ENCODE measurements at regions not wholly inside any gene's neighbourhood (a gene's known extent, or its start where the extent isn't known, plus 50 kb on each side); places are given as distances from the start of the nearest gene placed in this dataset.

DNA sequence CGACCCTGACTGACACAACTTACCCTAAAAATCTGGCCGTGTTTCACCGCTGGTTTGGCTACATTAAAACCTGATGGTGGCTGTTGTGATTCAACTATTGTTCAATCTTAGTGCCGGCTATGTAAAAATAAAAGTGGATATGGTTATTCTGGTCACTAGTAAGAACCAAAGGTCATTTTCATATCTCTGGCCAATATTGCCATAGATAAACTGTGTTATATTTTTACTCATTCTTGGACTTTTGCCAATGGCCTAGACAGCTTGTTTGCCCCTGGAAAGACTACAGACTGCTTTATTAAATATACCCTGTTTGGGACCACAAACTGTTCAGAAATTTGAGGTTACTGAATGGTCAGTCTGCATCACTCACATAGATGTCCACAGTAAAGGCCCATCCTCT lies 258.5 kb upstream of the KLHL1 start:
- no peak for DNase-seq

DNA sequence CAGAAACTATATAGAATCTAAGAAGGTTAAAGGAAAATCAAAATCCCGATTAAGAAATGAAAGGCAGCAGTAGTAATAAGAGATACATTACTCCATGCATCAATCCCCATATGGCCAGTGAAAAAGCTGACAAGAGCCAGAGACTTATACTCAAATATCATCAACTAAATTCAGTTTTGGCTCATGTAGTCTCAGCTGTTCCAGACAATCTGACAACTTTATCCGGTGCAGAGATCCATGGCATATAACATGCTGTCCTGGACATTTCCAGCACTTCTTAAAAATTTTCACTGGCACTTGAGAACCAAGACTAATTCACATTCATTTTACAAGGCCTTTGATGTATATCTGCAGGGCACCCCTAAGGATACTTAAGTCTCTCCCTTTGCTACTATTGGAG lies 255.7 kb upstream of the KLHL1 start:
- DNase-seq: peak; percentile 89

DNA sequence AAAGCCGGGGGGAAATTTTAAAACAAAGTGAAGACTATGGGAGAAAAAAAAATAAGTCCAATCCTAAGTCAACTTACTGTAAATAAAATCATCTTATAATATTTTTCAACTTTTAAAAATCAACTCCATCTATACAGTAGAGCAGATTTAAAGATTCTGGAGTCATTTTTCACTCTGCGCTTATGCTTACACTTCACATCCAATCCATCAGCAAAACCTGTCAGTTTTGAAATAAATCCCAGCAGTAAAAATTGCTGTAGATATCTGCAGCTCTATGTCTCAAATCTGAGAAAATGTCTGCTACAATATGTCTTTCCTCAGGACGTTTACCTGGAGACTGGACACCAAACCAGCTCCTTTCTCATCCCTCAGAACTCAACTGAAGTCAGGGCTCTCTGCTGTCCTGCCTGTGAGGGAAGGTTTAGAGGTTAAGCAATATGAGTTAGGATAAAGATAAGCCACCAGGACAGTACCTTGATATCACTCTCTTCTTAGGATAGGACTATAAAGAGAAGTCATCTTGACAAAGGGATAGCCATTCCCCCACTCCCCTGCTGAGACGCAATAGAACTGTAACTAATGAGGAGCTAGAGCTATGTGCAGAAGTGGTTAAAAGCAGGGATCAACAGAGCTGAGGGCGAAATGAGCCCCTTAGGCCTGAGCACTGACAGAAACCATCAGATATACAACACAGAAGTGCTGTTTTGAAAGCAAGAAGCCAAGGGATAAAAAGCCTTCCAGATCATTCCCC lies 254.7 kb upstream of the KLHL1 start:
- no peak for DNase-seq

DNA sequence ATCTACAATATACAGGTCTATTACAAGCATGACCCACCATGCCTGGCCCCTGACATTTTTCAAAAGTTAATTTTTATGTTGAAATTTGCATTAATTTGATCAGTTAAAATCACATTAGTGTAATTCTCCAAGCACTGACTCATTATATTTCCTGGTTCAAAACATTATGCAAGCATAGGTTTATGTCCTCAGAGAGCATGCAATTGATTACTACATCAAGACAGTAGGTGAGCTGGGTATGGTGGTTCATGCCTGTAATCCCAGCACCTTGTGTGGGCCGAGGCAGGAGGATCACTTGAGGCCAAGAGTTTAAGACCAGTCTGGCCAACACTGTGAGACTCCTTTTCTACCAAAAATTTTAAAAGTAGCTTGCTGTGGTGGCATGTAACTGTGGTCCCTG lies 248.8 kb upstream of the KLHL1 start:
- DNase-seq: no peak

DNA sequence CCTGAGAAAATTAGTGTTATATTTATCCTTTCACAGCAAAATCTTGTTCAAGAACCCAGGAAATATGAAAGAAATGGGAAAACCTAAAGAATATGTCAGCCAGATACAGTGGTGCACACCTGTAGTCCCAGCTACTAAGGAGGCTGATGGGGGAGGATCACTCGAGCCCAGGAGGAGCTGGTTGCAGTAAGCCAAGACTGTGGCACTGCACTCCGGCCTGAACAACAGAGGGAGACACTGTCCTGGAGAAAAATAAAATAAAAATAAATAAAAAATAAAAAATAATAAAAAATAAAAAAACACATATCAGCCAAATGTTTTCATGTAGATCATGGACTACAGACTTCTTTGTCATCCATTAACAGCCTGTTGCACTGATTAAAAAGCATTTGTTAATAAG lies 244.8 kb upstream of the KLHL1 start:
- DNase-seq: no peak

DNA sequence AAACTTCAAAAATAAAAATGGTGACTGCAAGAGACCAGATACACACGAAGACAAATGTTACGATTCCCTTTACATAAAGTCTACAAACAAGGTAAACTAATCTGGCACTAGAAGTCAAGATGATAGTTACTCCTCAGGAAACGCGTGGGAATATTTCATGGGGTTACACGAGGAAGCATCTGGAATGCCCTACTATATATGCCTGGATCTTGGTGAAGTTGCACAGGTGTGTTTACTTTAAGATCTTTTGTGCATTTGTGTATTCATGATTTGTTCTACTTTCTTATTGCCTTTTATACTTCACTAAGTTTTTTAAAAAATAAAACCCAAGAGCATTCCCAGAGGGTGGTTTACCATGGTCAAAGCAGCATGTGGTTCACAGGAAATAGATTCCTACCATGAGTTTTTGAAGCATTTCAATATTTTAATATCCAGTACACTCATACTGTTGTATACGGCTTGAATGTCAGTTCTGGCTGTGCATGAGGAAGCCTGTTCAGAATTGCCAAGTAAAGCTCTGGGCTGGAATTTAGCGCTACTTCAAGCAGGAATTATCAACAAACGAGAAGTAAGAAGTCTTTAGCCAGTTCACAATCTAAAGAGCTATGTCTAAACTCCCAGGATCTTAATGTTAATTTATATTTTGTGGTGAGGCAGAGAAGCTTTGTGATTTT lies 239.8 kb upstream of the KLHL1 start:
- peak; percentile 5 for DNase-seq

DNA sequence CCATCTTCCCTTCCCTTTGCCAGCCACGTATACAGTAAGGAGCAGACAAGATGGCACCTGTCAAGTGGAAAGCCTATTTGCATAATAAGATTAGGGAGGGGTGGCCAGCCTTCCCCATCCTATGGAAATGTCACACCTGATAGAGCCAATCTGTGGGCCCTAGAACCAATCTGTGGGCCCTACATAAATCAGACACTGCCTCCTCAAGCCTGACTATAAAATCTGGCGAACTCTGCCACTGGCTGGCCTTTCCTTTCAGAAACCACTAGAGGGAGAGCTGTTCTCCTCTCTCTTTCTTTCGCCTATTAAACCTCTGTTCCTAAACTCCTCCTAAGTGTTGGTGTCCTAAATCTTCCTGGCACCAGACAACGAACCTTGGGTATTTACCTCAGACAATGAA lies 231.5 kb upstream of the KLHL1 start:
- no peak for DNase-seq

DNA sequence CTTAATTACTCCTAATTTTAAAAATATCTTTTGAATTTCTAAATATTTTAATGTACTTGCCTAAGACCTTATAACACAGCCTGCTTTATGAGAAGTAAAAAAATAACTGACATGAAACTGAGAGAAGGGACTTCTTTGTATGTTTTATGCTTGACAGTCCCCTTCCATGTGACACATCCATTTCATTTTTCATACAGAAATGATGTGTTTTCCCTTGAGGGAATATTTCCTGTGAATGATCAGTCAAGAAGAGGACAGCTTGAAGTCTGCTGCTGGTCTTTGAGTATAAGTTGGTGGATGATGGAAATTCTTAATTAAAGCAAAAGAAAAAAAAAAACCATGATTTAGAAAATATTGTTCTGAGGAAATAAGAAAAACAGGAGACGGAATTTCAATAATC lies 230.4 kb upstream of the KLHL1 start:
- DNase-seq: no peak

DNA sequence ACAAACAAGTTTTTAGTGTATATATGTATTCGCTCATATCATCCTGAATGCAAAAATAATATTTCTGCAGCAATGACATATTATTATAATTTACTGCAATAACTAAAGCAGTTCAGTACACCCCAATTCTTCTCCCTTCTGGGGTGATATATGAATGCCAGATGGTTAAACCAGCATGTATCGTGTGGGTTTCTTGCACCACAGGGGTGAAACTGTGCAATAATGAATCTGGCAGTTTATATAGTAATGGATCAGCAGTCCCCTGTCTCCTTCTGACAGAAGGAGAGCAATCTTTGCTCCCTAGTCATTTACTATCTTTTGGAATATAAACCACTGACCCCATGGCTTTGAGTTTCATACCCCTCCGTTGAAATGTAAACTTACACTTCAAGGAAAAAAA lies 228.6 kb upstream of the KLHL1 start:
- DNase-seq: no peak

DNA sequence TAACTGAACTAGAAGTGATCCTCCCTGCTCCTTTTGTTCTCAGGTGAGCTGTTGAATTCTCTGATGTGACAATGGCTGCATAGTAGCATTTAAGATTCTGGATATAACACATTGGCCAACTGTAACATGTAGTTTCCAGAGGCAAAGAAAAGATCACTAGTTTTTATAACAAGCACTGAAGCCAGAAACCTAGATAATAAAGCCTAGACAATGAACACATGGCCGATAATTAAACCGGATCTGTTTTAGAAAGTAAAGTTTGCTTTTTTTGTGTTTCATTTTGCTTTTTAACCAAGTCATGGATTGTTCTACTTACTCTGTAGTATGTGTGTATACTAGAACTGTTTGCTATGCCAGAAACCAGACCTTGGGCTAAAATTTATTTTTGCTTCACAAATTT lies 225.5 kb upstream of the KLHL1 start:
- DNase-seq: no peak

DNA sequence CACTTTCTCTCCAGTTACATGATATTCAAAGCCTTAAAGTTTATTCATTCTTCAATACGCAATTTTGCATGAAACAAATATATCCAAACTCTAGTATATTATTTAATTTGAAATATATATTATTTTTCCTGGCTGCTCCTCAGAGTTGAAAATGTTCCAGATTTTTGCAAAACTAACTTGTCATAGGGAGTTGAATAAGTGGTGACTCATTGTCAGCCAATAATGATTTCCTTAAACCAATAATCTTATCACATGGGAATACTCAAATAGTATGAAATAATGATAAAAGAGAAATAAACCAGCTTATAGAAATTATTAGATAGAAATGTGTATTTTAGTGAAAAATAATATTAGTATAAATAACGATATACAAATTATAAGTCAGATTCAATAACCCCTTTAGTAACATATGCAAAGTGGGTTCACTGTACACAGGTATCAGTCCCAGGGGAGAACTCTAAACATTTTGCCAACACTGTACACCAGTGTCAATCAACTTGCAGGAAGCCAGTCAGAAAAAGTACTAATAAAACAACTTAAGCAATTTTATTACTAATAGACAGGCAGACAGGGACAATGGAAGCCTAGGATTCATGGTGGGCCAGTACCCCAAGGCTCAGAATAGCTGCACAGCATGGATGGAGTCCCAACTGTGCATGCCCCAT lies 222.6 kb upstream of the KLHL1 start:
- DNase-seq: no peak

DNA sequence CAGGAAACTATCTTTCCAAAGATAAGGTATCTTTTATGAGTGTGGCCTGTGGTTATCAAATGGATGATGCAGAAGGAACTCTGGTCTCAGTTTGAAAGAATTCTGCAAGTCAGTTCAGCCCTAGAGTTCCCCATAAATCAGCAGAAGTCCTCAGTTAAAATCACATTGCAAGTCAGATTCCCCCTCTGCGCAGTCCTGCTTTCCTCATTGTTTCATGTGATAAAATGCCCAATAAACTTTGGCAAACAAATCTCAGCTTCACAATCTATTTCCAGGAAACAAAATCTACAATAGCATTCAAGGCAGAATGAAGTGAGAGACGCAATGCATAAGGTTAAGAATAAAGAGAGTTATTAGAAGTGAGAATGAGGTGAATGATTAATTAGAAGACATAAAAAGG lies 216.3 kb upstream of the KLHL1 start:
- no peak for DNase-seq

DNA sequence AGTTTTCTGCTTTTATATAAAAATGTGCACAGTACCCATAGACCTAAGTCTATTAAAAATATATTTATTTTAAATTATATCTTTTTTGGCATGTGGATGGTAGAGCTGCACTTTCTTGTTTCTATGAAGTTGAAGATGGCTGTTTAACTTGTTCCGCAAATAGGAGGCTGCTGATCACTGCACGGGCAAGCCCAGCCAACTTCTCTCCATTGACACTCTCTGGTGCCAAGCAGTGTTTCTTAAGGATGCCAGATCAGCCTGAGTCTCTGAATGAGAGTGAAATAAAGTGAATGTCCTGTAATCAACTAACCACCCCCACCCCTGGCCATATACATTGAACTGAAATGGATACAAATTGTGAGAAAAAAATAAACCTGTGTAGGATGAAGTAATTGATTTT lies 202.9 kb upstream of the KLHL1 start:
- no peak for DNase-seq

DNA sequence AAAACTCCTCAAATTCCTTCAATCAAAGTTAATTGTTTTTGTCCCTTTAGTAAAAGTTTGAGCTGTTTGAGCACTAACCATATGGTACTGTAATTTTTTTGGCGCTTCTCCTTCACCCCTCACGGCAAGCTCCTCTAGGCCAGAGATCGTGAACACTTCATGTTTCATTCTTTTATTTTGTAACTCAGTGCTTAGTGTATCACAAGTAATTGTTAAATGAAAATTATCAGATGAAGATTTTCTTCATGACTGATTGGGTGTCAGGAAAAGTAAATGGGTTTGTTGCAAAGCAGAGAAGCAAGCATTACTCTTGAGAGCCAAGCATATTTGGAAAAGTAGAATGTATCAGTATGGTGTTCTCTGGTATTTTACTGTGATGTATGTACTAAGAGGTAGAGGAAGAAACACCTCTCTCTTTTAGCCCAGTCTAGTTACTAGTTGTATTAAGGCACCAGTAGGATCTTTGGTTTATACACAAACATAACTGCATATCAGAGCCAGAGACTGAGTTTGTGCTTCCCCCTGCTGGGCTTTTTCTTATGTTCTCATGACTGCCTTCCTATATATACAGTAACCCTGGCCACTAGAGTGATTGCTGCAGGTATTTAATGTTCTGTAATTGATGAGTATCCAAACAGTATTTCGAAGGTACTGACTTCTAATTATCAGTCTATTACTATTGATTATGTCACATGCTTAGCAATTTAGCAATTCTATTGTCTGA lies 202.3 kb upstream of the KLHL1 start:
- DNase-seq: peak; percentile 58

DNA sequence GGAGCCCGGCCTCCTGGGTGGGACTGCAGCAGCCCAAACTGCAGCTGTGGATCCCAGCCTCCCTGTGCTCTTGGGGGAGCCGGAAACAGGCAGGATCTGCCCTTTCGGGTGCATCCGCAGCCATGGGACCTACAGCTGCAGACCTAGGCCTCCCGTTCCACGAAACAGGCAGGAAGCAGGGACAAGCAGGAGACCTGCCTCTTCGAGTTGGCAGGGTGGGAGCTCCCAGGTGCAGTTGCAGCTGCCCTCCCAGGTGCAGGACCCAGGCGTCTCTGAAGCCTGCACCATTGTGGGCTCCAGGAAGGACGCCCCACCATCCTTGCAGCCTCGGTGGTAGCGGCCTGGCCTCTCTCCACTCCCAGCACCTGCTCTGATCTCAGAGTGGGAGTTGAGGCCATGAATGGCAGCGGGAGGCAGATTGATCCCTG lies 189.0 kb upstream of the KLHL1 start:
- no peak for DNase-seq

DNA sequence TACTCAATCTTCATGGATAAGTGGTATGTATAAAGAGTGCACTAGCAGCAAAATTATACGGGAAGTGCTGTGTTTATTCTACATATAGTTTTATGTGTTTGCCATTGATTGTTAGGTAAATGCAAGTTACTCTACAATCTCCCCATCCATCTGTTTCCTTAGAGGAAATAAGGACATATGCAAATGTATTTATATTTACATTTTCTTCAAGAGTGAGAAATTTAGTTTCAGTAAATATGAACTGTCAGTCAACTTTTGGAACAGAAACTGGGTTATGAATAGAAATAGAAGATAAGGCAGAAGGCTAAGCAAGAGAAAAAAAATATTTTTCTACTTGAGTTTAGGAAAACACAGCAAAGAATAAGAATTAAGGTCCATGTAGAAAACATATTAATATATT lies 176.1 kb upstream of the KLHL1 start:
- DNase-seq: no peak

DNA sequence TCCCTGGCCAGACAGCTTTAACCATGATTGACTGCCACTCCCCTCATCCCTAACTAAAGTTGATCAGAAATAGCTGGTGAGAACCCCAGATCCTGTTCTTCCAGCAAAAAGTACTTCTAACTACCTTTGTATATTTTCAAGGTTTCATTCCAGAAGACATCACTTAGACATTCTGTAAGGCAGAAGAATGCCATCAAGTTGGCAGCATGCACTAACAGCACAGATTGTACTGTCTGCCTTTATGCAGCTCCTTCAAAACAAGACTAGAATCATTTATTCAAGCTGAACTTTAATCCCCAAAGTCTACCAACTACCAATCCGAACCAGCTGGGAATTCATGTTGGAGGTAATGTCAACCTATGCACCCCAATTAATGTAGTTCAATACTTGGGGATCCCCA lies 167.6 kb upstream of the KLHL1 start:
- no peak for DNase-seq

DNA sequence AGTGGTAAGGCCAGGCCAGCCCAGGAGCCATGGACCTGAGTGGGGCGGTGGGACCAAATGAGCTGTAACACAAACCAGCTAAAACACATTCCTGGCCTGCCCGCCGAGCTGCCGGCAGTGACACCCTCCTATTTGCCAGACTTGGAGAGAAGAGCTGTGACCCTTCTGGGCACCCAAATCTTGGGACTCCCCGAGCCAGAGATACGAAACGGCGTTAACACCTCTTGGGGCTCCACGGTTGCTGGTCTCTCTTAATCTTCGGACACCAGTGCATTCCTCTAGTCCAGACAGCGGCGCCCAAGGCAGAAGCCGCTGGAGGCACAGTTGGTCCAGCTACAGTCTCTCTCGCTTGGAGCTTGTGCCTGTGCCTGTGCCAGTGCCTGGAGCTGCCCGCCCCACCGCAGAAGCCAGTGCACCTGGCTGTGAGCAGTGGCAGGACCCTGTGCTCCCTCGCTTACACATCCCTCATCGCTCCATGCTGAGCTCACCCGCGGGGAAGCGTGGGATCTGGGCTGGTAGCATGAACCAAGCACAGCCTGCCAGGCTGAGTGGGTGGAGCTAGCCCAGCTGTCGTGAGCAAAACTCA lies 147.2 kb upstream of the KLHL1 start:
- peak; percentile 16 for DNase-seq

DNA sequence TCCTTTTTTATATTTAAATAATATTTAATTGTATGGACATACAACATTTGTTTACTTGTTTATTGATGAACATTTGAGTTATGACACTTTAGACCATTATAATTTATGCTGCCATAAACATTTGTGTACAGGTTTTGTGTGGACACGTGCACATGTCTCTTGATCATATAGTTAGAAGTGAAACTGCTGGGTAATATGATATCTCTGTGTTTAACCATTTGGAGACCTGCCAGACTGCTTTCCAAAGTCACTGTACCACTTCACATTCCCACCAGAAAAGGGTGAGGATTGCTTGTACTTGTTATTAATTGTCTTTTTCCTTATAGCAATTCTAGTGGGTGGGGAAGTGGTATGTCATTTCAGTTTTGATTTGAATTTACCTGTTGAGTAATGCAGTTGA lies 145.6 kb upstream of the KLHL1 start:
- DNase-seq: peak; percentile 53

DNA sequence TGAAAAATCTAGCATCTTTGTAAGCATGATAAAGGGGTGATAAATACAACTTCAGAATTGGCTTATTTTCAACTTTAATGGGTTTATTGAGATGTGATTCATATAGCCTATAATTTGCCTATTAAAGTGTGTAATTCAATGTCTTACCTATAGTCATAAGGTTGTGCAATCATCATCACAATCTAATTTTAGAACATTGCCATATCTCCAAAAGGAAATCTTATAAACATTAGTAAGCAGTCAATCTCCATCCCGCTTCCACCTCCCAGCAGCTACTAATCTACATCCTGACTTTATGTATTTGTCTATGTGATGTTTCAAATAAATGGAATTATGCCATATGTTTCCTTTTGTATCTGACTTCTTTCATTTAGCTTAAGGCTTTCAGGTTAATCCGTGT lies 145.2 kb upstream of the KLHL1 start:
- DNase-seq: no peak

DNA sequence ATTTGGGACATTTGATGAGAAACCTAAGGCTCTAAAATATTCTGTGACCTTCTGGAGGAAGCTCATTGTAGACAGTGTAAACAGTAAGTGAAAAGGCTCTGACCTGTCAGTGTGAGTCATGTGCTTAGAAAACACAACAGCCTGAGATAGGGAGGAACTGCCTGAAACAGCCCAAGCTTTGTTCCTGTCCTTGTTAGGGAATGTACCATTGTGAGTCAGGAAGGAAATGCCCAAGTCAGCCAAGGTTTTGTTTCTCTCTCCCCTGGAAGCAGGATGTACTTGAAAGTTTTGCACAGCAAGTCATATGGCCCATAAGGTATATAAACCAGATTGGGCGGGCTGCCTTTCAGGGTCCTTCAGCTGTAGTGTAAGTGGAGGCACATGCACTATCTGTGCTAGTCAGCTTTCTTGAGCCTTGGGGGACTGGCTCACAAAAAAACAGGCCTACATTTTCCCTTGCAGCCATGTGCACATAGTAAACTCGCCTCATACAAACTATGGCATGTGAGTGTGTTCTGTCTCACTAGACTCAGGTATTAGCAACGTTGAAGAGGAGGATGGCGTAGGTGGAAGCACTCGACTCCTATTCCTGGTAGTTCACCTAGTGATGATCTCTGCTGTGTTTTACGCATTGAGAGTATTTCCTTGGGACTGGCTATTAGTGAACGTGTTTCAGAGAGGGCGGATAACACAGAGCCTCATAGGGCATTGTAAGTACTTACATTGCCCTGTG lies 141.2 kb upstream of the KLHL1 start:
- DNase-seq: no peak

DNA sequence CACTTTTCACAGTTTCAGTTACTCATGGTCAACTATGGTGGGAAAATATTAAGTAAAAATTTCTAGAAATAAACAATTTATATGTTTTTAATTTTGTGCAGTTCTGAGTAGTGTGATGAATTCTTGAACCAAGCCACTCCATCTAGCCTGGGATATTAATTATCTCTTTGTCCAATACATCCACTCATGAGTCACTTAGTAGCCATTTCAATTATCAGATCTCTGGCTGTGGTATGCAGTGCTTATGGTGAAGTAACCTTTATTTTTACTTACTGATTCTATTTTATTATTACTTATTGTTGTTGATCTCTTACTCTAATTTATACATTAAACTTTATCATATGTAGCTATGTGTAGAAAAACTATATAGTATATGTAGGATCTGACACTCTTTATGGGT lies 128.9 kb upstream of the KLHL1 start:
- no peak for DNase-seq

Measured in tongue (tissue), 1 donor.